GM12878 (cell line): ENCODE measurements at regions not wholly inside any gene's neighbourhood (a gene's known extent, or its start where the extent isn't known, plus 50 kb on each side); places are given as distances from the start of the nearest gene placed in this dataset.

Experiments used
- ATAC-seq: fragments of 200-7000 bp; cut with Tn5 transposase; 3 replicates; pipeline ENCODE4 v1.9.1; 2020; ENCODE audit warnings: mild to moderate bottlenecking, moderate library complexity
- BruUV-seq: library from RNA; stranded (reverse); fragments of 400-500 nt; replicated peaks from 2 replicates; lab custom pipeline; 2021; lab: Mats Ljungman, UMichigan
- CTCF ChIA-PET: fragments of 300-600 bp; sonication (Branson Sonifier 250); formaldehyde crosslinking; extraction: SDS; loops from one replicate; lab custom pipeline; 2021; ENCODE audit warnings: inconsistent platforms; lab: Yijun Ruan, JAX
- POLR2A ChIA-PET: fragments of 350-600 bp; formaldehyde crosslinking; extraction: SDS; loops from one replicate; lab custom pipeline; 2021; ENCODE audit warnings: inconsistent platforms; lab: Charles Lee
- RAD21 ChIA-PET: fragments of 300-600 bp; sonication (Branson Sonifier 250); formaldehyde crosslinking; loops from one replicate; lab custom pipeline; 2023; ENCODE audit warnings: antibody characterized with exemption; ENCODE audit not compliant: unreplicated experiment; lab: Charles Lee
- SMC1A ChIA-PET: fragments of 300-600 bp; sonication (Branson Sonifier 250); formaldehyde crosslinking; loops from one replicate; lab custom pipeline; 2023; ENCODE audit not compliant: unreplicated experiment, uncharacterized antibody; lab: Charles Lee
- DNase-seq: peaks from one replicate; pipeline ENCODE4 v3.0.0-alpha.2; 2011; ENCODE audit warnings: low read depth, low spot score
- FAIRE-seq: peaks from 3 replicates; lab custom pipeline; 2011; peaks lifted over from hg19 to GRCh38; lab: Jason Lieb, UNC
- H2AFZ ChIP-seq: 2 replicates; pipeline ENCODE4 v1.6.0; 2011; ENCODE audit warnings: low read depth, low read length, control low read depth; ENCODE audit not compliant: control insufficient read depth
- H3K27ac ChIP-seq: 2 replicates; pipeline ENCODE4 v1.5.1; 2011; ENCODE audit warnings: control low read depth; ENCODE audit not compliant: control insufficient read depth, insufficient read depth
- H3K27me3 ChIP-seq, 2 experiments: replicated peaks in 1 of 2; 2 replicates each; pipeline versions ENCODE4 v1.6.0 to v1.6.1; 2011; ENCODE audit warnings: low read length in 1 of 2; ENCODE audit not compliant: control insufficient read depth in 2 of 2, insufficient read depth in 2 of 2
- H3K36me3 ChIP-seq, 2 experiments: 2 replicates each; pipeline ENCODE4 v1.5.1; 2011; ENCODE audit warnings: low read length in 1 of 2; ENCODE audit not compliant: control insufficient read depth in 2 of 2, insufficient read depth in 2 of 2
- H3K4me1 ChIP-seq: 2 replicates; pipeline ENCODE4 v1.6.1; 2011; ENCODE audit warnings: mild to moderate bottlenecking, low read length, moderate library complexity, mixed read lengths; ENCODE audit not compliant: control insufficient read depth, insufficient read depth
- H3K4me2 ChIP-seq: 2 replicates; pipeline ENCODE4 v1.6.0; 2011; ENCODE audit warnings: control low read depth; ENCODE audit not compliant: control insufficient read depth, insufficient read depth
- H3K4me3 ChIP-seq: fragments of 200-600 bp; sonication (generic); 2 replicates; pipeline ENCODE4 v1.5.1; 2016
- H3K79me2 ChIP-seq: 2 replicates; pipeline ENCODE4 v1.6.0; 2011; ENCODE audit warnings: low read length; ENCODE audit not compliant: control insufficient read depth, insufficient read depth
- H3K9ac ChIP-seq: 2 replicates; pipeline ENCODE4 v1.8.0; 2011; ENCODE audit warnings: low read length, control low read depth, mixed read lengths; ENCODE audit not compliant: control insufficient read depth, insufficient read depth
- H3K9me3 ChIP-seq: replicated peaks from 3 replicates; pipeline ENCODE4 v1.5.1; 2011; ENCODE audit warnings: mild to moderate bottlenecking, low read length; ENCODE audit not compliant: control insufficient read depth, insufficient read depth
- H4K20me1 ChIP-seq: 2 replicates; pipeline ENCODE4 v1.6.0; 2011; ENCODE audit not compliant: control insufficient read depth, insufficient read depth
- CBX3 ChIP-seq: fragments of 200-600 bp; sonication (generic); IDR thresholded peaks from 2 replicates; pipeline ENCODE4 v1.6.1; 2016; ENCODE audit warnings: low read depth, borderline replicate concordance
- EGR1 ChIP-seq, 2 experiments: IDR thresholded peaks; 1 replicate in 1 of 2; 2 replicates in 1 of 2; pipeline ENCODE4 v1.6.1; 2011 to 2012; ENCODE audit warnings: low read depth in 2 of 2, low read length in 2 of 2, borderline replicate concordance in 1 of 2, mild to moderate bottlenecking in 1 of 2, moderate library complexity in 1 of 2
- ETV6 ChIP-seq, 2 experiments: fragments of 450-650 bp in 1 of 2; IDR thresholded peaks in 1 of 2; conservative IDR thresholded peaks in 1 of 2; 2 replicates each; pipeline ENCODE4 v1.6.1; 2014; ENCODE audit warnings: antibody characterized with exemption in 1 of 2, borderline replicate concordance in 1 of 2, low read depth in 1 of 2, mild to moderate bottlenecking in 1 of 2, moderate library complexity in 1 of 2
- HDAC2 ChIP-seq: fragments of 200-600 bp; sonication (generic); IDR thresholded peaks from 2 replicates; pipeline ENCODE4 v1.6.1; 2017
- IKZF2 ChIP-seq, 2 experiments: fragments of 450-650 bp; IDR thresholded peaks; 2 replicates each; pipeline ENCODE4 v1.6.1; 2017; ENCODE audit warnings: mild to moderate bottlenecking in 2 of 2, moderate library complexity in 2 of 2
- IRF3 ChIP-seq: fragments of 450-650 bp; IDR thresholded peaks from 2 replicates; pipeline ENCODE4 v1.6.1; 2014; ENCODE audit warnings: mild to moderate bottlenecking
- KAT2A ChIP-seq: conservative IDR thresholded peaks from 2 replicates; pipeline ENCODE4 v1.6.1; 2011; ENCODE audit warnings: low read depth, low read length; ENCODE audit not compliant: control insufficient read depth
- MEF2A ChIP-seq: IDR thresholded peaks from 2 replicates; pipeline ENCODE4 v1.6.1; 2011; ENCODE audit warnings: low read depth, mild to moderate bottlenecking, low read length, moderate library complexity; ENCODE audit not compliant: insufficient read depth
- MTA3 ChIP-seq: IDR thresholded peaks from 2 replicates; pipeline ENCODE4 v1.6.1; 2012; ENCODE audit warnings: low read length, inconsistent platforms, borderline replicate concordance
- NR2F1 ChIP-seq: fragments of 450-650 bp; conservative IDR thresholded peaks from 2 replicates; pipeline ENCODE4 v1.6.1; 2017; ENCODE audit warnings: mild to moderate bottlenecking
- PBX3 ChIP-seq: IDR thresholded peaks from 2 replicates; pipeline ENCODE4 v1.6.1; 2011; ENCODE audit warnings: mild to moderate bottlenecking, low read depth, low read length, moderate library complexity; ENCODE audit not compliant: insufficient replicate concordance
- ZNF384 ChIP-seq: IDR thresholded peaks from 2 replicates; pipeline ENCODE4 v1.6.1; 2012; ENCODE audit warnings: low read depth, mild to moderate bottlenecking, low read length, improper control_type of control experiment, borderline replicate concordance
- WGBS: methylation state at CpG from one replicate; pipeline ENCODE4 v1.1.6; 2016; ENCODE audit warnings: low lambda C conversion rate; ENCODE audit not compliant: insufficient replicate concordance, insufficient coverage; ENCODE audit errors: missing lambda C conversion rate; 5-methylcytosine and 5-hydroxymethylcytosine counted together
- in situ Hi-C: fragments of 300-500 bp; cut with MboI; formaldehyde crosslinking; loops from 9 replicates; pipeline ENCODE4 v1.14.3; 2018; ENCODE audit warnings: mixed read lengths
- intact Hi-C: fragments of 100-400 bp; cut with micrococcal nuclease; formaldehyde crosslinking; loops from one replicate; pipeline ENCODE4 v1.14.2; 2022; ENCODE audit not compliant: unreplicated experiment

- ChIA-PET SMC1A (no interaction called here), CTCF (interaction anchor here (0.9 kb wide), 1 partner anchor 20 kb away, joined by 3 read pairs; no protein-coding TSS in a partner anchor), RAD21 (no interaction called here), POLR2A (no interaction called here)
- no peak for TF ChIP-seq HDAC2
- no peak for TF ChIP-seq IRF3
- no peak for TF ChIP-seq CBX3
- TF ChIP-seq IKZF2 (IDR thresholded peaks at IDR 0.05), result no peak
- TF ChIP-seq NR2F1, result no peak
- no peak for TF ChIP-seq KAT2A
- TF ChIP-seq PBX3, result no peak
- no peak for TF ChIP-seq EGR1 (IDR thresholded peaks at IDR 0.05; ENCODE audit: borderline replicate concordance in 1 of 2, low read depth in 2 of 2, low read length in 2 of 2)
- no peak for TF ChIP-seq ETV6 (conservative IDR thresholded peaks at IDR 0.05 in 1 of 2, IDR thresholded peaks at IDR 0.05 in 1 of 2; ENCODE audit: borderline replicate concordance in 1 of 2, low read depth in 1 of 2)
- no peak for TF ChIP-seq MEF2A
- TF ChIP-seq MTA3, result no peak
- no peak for TF ChIP-seq ZNF384
- no peak overlapping the region for H3K27ac ChIP-seq
- ATAC-seq (no peak), FAIRE-seq (no peak), DNase-seq (no peak)
- no peaks in the 10 kb centered on the region for H3K36me3 ChIP-seq
- H3K4me1 ChIP-seq, result no peaks in the 10 kb centered on the region
- H3K4me2 ChIP-seq, result no peak overlapping the region
- H3K9ac ChIP-seq, result no peak overlapping the region
- no TSS peak for BruUV-seq
- H3K4me3 ChIP-seq, result no peak overlapping the region
- H3K79me2 ChIP-seq, result no peaks in the 10 kb centered on the region
- in situ Hi-C loops (no loop called here), intact Hi-C loops (no loop called here)
- no peaks in the 10 kb centered on the region; a peak in 1 of 4 replicates for H3K27me3 ChIP-seq
- no peak overlapping the region for H2AFZ ChIP-seq
- H3K9me3 ChIP-seq, result no peaks in the 10 kb centered on the region
- H4K20me1 ChIP-seq, result no peaks in the 10 kb centered on the region
- WGBS, result 21% methylated on average over 10 of the region's 10 CpGs
Measured at GRCh38 chr16:54212893-54213292, 73.7 kb downstream of the IRX3 start.
